Endodermal cell (in vitro differentiated cells): ENCODE measurements at regions not wholly inside any gene's neighbourhood (a gene's known extent, or its start where the extent isn't known, plus 50 kb on each side); places are given as distances from the start of the nearest gene placed in this dataset.

Experiments used
- DNase-seq: peaks from one replicate; pipeline ENCODE4 v3.0.0-alpha.2; 2017
- H3K27ac ChIP-seq: 2 replicates; pipeline ENCODE4 v1.5.1; 2013; ENCODE audit warnings: mild to moderate bottlenecking, low read depth, low read length, moderate library complexity
- H3K27me3 ChIP-seq: 2 replicates; pipeline ENCODE4 v1.6.1; 2013; ENCODE audit warnings: mild to moderate bottlenecking, low read length, moderate library complexity; ENCODE audit not compliant: insufficient read depth, control insufficient read depth, poor library complexity, severe bottlenecking
- H3K36me3 ChIP-seq: 2 replicates; pipeline ENCODE4 v1.7.0; 2013; ENCODE audit warnings: mild to moderate bottlenecking, low read length, moderate library complexity; ENCODE audit not compliant: control insufficient read depth, insufficient read depth
- H3K4me1 ChIP-seq: one replicate; pipeline ENCODE4 v1.7.0; 2013; ENCODE audit warnings: low read length; ENCODE audit not compliant: control insufficient read depth, insufficient read depth
- H3K4me3 ChIP-seq: 2 replicates; pipeline ENCODE4 v1.5.1; 2013; ENCODE audit warnings: mild to moderate bottlenecking, low read length, moderate library complexity
- H3K9ac ChIP-seq: 2 replicates; pipeline ENCODE4 v1.6.1; 2013; ENCODE audit warnings: mild to moderate bottlenecking, low read length, moderate library complexity; ENCODE audit not compliant: poor library complexity, severe bottlenecking; ENCODE audit errors: extremely low read depth
- H3K9me3 ChIP-seq: 2 replicates; pipeline ENCODE4 v1.6.1; 2013; ENCODE audit warnings: mild to moderate bottlenecking, low read length, moderate library complexity; ENCODE audit not compliant: control insufficient read depth
- H3K27ac Mint-ChIP-seq: 2 replicates; pipeline ENCODE4 v1.8.0; 2020; ENCODE audit warnings: mixed read lengths
- H3K27me3 Mint-ChIP-seq: 2 replicates; pipeline ENCODE4 v1.8.0; 2021; ENCODE audit warnings: mild to moderate bottlenecking, mixed read lengths; ENCODE audit not compliant: insufficient read depth
- H3K36me3 Mint-ChIP-seq: 2 replicates; pipeline ENCODE4 v1.8.0; 2020; ENCODE audit warnings: low read depth, mixed read lengths
- H3K4me1 Mint-ChIP-seq: 2 replicates; pipeline ENCODE4 v1.8.0; 2020; ENCODE audit warnings: mixed read lengths
- H3K4me3 Mint-ChIP-seq: 2 replicates; pipeline ENCODE4 v1.8.0; 2020; ENCODE audit warnings: mild to moderate bottlenecking, moderate library complexity, mixed read lengths
- H3K9me3 Mint-ChIP-seq: 2 replicates; pipeline ENCODE4 v1.8.0; 2020; ENCODE audit warnings: mild to moderate bottlenecking, mixed read lengths
- WGBS, 2 experiments: methylation state at CpG; one replicate each; pipeline versions ENCODE4 v1.1.5 to v1.1.7; 2013; ENCODE audit warnings: missing lambda C conversion rate in 2 of 2, mixed read lengths in 1 of 2; ENCODE audit not compliant: insufficient coverage in 1 of 2, insufficient read length in 1 of 2; 5-methylcytosine and 5-hydroxymethylcytosine counted together
- TF ChIP-seq, protein P1 (sequence below): fragments of 200-600 bp; sonication (generic); conservative IDR thresholded peaks from 2 replicates; pipeline ENCODE4 v1.5.0; 2021; ENCODE audit warnings: antibody characterized with exemption, mild to moderate bottlenecking

DNA sequence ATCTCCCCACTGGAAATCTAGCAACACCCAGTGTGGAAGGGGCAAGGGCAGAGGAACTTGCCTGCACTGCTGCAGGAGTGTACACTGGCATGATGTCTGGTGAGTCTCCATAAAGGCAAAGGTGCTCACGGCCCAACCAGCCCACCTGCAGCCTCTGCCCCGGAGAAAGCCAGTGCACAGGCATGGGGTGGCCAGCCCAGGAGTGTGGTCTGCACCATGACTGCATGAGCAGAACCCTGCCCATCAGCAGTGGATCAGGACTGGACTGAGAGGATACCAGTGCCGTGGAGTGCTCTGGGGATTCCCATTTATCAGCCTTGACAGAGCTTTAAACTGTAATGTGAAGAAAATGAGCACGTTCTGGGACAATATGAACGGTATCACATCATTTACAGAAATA lies 342.6 kb upstream of the HS6ST1 start:
- H3K4me1 ChIP-seq = no peaks in the 10 kb centered on the region
- no peak overlapping the region for H3K4me3 ChIP-seq
- H3K27me3 ChIP-seq = no peaks in the 10 kb centered on the region
- no peak overlapping the region for H3K27ac Mint-ChIP-seq
- peaks cover 8% of the 10 kb centered on the region for H3K4me1 Mint-ChIP-seq
- WGBS, 2 experiments = 76 to 97% methylated on average over 2 to 5 of the region's 5 CpGs
- no peak for DNase-seq
- no peak overlapping the region for H3K27ac ChIP-seq
- peaks cover 42% of the 10 kb centered on the region for H3K27me3 Mint-ChIP-seq
- no peak overlapping the region for H3K4me3 Mint-ChIP-seq
- H3K9me3 ChIP-seq = no peaks in the 10 kb centered on the region
- no peaks in the 10 kb centered on the region for H3K9me3 Mint-ChIP-seq
- TF ChIP-seq, protein P1, sequence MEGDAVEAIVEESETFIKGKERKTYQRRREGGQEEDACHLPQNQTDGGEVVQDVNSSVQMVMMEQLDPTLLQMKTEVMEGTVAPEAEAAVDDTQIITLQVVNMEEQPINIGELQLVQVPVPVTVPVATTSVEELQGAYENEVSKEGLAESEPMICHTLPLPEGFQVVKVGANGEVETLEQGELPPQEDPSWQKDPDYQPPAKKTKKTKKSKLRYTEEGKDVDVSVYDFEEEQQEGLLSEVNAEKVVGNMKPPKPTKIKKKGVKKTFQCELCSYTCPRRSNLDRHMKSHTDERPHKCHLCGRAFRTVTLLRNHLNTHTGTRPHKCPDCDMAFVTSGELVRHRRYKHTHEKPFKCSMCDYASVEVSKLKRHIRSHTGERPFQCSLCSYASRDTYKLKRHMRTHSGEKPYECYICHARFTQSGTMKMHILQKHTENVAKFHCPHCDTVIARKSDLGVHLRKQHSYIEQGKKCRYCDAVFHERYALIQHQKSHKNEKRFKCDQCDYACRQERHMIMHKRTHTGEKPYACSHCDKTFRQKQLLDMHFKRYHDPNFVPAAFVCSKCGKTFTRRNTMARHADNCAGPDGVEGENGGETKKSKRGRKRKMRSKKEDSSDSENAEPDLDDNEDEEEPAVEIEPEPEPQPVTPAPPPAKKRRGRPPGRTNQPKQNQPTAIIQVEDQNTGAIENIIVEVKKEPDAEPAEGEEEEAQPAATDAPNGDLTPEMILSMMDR = no peak
- H3K9ac ChIP-seq = no peak overlapping the region
- no peaks in the 10 kb centered on the region for H3K36me3 Mint-ChIP-seq
- H3K36me3 ChIP-seq = no peaks in the 10 kb centered on the region

DNA sequence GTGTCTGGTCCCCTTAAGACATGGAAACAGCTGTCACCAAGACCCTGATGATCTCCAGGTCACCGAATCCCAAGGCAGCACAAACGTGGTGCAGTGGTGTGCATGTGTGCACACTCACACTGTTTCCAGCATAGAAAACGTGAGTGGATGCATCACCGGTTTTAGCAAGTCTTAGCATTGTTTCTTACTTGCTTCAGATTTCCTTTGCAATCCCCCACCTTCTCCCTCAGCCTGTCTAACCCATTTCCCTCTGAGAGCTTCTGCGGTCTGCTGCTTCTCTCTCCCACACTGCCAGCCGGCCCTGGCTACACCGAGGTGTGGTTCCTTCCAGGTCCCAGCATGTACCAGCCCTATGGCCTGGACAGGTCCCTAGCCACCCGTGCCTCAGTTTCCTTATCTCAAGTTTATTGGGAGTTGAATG lies 343.4 kb upstream of the HS6ST1 start:
- Mint-ChIP-seq H3K4me1 (peaks cover 8% of the 10 kb centered on the region), H3K9me3 (no peaks in the 10 kb centered on the region), H3K4me3 (no peak overlapping the region), H3K27ac (no peak overlapping the region), H3K27me3 (peaks cover 50% of the 10 kb centered on the region), H3K36me3 (no peaks in the 10 kb centered on the region)
- peaks cover 4% of the 10 kb centered on the region for H3K27me3 ChIP-seq
- WGBS, 2 experiments = 85 to 86% methylated on average over 6 to 8 of the region's 8 CpGs
- no peak for DNase-seq
- H3K4me1 ChIP-seq = no peaks in the 10 kb centered on the region
- H3K4me3 ChIP-seq = no peak overlapping the region
- TF ChIP-seq, protein P1 = no peak
- H3K9me3 ChIP-seq = no peaks in the 10 kb centered on the region
- H3K36me3 ChIP-seq = no peaks in the 10 kb centered on the region
- no peak overlapping the region for H3K27ac ChIP-seq
- H3K9ac ChIP-seq = no peak overlapping the region

- H3K4me3 ChIP-seq = no peak overlapping the region
- TF ChIP-seq, protein P1 = no peak
- no peak overlapping the region for H3K9ac ChIP-seq
- Mint-ChIP-seq H3K27me3 (peaks cover 60% of the 10 kb centered on the region), H3K9me3 (no peaks in the 10 kb centered on the region), H3K36me3 (no peaks in the 10 kb centered on the region), H3K4me1 (peaks cover 9% of the 10 kb centered on the region), H3K4me3 (no peak overlapping the region), H3K27ac (no peak overlapping the region)
- no peaks in the 10 kb centered on the region for H3K36me3 ChIP-seq
- DNase-seq = no peak
- no peak overlapping the region for H3K27ac ChIP-seq
- H3K4me1 ChIP-seq = no peaks in the 10 kb centered on the region
- H3K9me3 ChIP-seq = no peaks in the 10 kb centered on the region
- H3K27me3 ChIP-seq = peaks cover 8% of the 10 kb centered on the region
- WGBS, 2 experiments = 92 to 95% methylated on average over 5 to 12 of the region's 12 CpGs
Measured at GRCh38 chr2:128663371-128664050, 344.8 kb upstream of the HS6ST1 start.
